Osteocyte (in vitro differentiated cells): ENCODE measurements at regions not wholly inside any gene's neighbourhood (a gene's known extent, or its start where the extent isn't known, plus 50 kb on each side); places are given as distances from the start of the nearest gene placed in this dataset.

Source experiments
- DNase-seq: peaks from one replicate; pipeline ENCODE4 v3.0.0; 2021; ENCODE audit warnings: mixed read lengths; ENCODE audit not compliant: unreplicated experiment; ENCODE audit errors: extremely low spot score
- H3K27ac Mint-ChIP-seq: one replicate; pipeline ENCODE4 v1.8.0; 2021; ENCODE audit warnings: mild to moderate bottlenecking, mixed read lengths; ENCODE audit not compliant: unreplicated experiment
- H3K27me3 Mint-ChIP-seq: one replicate; pipeline ENCODE4 v1.8.0; 2021; ENCODE audit warnings: mixed read lengths; ENCODE audit not compliant: unreplicated experiment
- H3K36me3 Mint-ChIP-seq: one replicate; pipeline ENCODE4 v1.8.0; 2021; ENCODE audit warnings: mixed read lengths; ENCODE audit not compliant: unreplicated experiment
- H3K4me1 Mint-ChIP-seq: one replicate; pipeline ENCODE4 v1.8.0; 2021; ENCODE audit warnings: mixed read lengths; ENCODE audit not compliant: unreplicated experiment
- H3K4me3 Mint-ChIP-seq: one replicate; pipeline ENCODE4 v1.8.0; 2021; ENCODE audit warnings: mild to moderate bottlenecking, moderate library complexity, mixed read lengths; ENCODE audit not compliant: unreplicated experiment
- H3K9me3 Mint-ChIP-seq: one replicate; pipeline ENCODE4 v1.8.0; 2021; ENCODE audit warnings: mixed read lengths; ENCODE audit not compliant: unreplicated experiment
- CTCF ChIP-seq: fragments of 200-600 bp; sonication (generic); IDR thresholded peaks from 2 replicates; pipeline ENCODE4 v1.5.0; 2021; ENCODE audit warnings: antibody characterized with exemption, mild to moderate bottlenecking, moderate library complexity

- H3K27ac Mint-ChIP-seq = no peak overlapping the region
- no peaks in the 10 kb centered on the region for H3K9me3 Mint-ChIP-seq
- peak; percentile 95 for TF ChIP-seq CTCF
- DNase-seq = peak; percentile 88
- H3K36me3 Mint-ChIP-seq = no peaks in the 10 kb centered on the region
- no peaks in the 10 kb centered on the region for H3K27me3 Mint-ChIP-seq
- no peaks in the 10 kb centered on the region for H3K4me1 Mint-ChIP-seq
- H3K4me3 Mint-ChIP-seq = no peak overlapping the region
These were observed 260.5 kb downstream of the PRDM2 start for GRCh38 chr1:13960375-13960987.

GRCh38 chr1:13964768-13965167, 264.8 kb downstream of the PRDM2 start:
- Mint-ChIP-seq H3K4me3 (no peak overlapping the region), H3K9me3 (no peaks in the 10 kb centered on the region), H3K27me3 (no peaks in the 10 kb centered on the region)

GRCh38 chr1:13965770-13966398, 265.9 kb downstream of the PRDM2 start:
- peaks cover 5% of the 10 kb centered on the region for H3K9me3 Mint-ChIP-seq
- no peaks in the 10 kb centered on the region for H3K4me1 Mint-ChIP-seq

More at GRCh38 chr1:13964768-13965167, 264.8 kb downstream of the PRDM2 start:
- H3K27ac Mint-ChIP-seq = no peak overlapping the region
- no peak for TF ChIP-seq CTCF
- peak; percentile 62 for DNase-seq
- H3K4me1 Mint-ChIP-seq = no peaks in the 10 kb centered on the region
- no peaks in the 10 kb centered on the region for H3K36me3 Mint-ChIP-seq

GRCh38 chr1:13967707-13968106, 267.7 kb downstream of the PRDM2 start:
- Mint-ChIP-seq H3K27me3 (no peaks in the 10 kb centered on the region), H3K36me3 (no peaks in the 10 kb centered on the region), H3K9me3 (peaks cover 9% of the 10 kb centered on the region), H3K4me3 (no peak overlapping the region), H3K4me1 (no peaks in the 10 kb centered on the region), H3K27ac (no peak overlapping the region)
- no peak for TF ChIP-seq CTCF
- DNase-seq = peak; percentile 76

More at GRCh38 chr1:13965770-13966398, 265.9 kb downstream of the PRDM2 start:
- Mint-ChIP-seq H3K36me3 (no peaks in the 10 kb centered on the region), H3K27me3 (no peaks in the 10 kb centered on the region), H3K4me3 (no peak overlapping the region), H3K27ac (no peak overlapping the region)
- peak; percentile 52 for TF ChIP-seq CTCF
- peak; percentile 78 for DNase-seq

- no peaks in the 10 kb centered on the region for H3K36me3 Mint-ChIP-seq
- no peak for TF ChIP-seq CTCF
- H3K27me3 Mint-ChIP-seq = no peaks in the 10 kb centered on the region
- DNase-seq = no peak
- H3K9me3 Mint-ChIP-seq = peaks cover 14% of the 10 kb centered on the region
- H3K27ac Mint-ChIP-seq = no peak overlapping the region
- no peaks in the 10 kb centered on the region for H3K4me1 Mint-ChIP-seq
- no peak overlapping the region for H3K4me3 Mint-ChIP-seq
These were observed 268.4 kb downstream of the PRDM2 start for GRCh38 chr1:13968361-13968760.
